GM21576 (cell line): ENCODE measurements at regions not wholly inside any gene's neighbourhood (a gene's known extent, or its start where the extent isn't known, plus 50 kb on each side); places are given as distances from the start of the nearest gene placed in this dataset.
"Not testable (repeated sequence)": the region's sequence is repeated elsewhere in the genome, so short reads cannot be mapped to it uniquely, and the experiment has no call there.

ENCODE experiments used
- ATAC-seq: cut with Tn5 transposase; IDR thresholded peaks from one replicate; pipeline ENCODE4 v1.9.1; 2021; ENCODE audit warnings: mild to moderate bottlenecking, moderate library complexity; ENCODE audit not compliant: unreplicated experiment

DNA sequence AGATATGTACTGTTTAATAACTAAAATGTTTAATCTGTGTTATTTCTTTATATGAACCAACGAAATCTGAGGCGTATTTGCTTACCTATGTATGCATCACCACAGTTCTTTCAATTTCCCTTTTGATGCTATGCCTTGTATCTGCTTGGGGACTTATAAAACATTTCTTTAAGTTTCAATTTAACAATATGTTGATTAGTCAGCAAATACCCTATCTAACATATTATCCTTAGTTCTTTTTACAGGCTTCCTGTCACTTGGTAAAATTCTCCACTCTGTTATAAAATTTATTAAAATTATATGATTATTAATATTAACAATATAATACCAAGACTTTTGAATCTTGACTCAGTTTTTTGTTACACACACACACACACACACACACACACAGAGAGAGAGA lies 174.3 kb downstream of the CPS1 start:
- no peak for ATAC-seq

DNA sequence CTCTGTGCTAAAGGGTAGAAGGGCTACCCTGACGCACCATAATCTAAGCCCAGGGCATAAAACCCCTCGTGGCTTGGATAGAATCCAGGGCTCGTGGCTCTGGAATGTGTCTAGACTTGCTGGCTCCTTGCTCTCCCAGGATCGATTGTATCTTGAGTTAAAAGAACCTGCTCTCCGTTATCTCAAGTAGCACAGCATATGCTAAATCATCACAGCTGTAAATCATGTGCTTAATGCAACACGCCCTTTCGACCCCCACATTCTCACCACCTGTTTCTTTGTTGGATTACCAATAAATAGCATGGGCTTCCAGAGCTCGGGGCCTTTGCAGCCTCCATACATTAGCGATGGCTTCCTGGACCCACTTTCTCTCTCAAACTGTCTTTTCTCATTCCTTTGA lies 190.4 kb downstream of the CPS1 start:
- ATAC-seq: not testable (repeated sequence)

DNA sequence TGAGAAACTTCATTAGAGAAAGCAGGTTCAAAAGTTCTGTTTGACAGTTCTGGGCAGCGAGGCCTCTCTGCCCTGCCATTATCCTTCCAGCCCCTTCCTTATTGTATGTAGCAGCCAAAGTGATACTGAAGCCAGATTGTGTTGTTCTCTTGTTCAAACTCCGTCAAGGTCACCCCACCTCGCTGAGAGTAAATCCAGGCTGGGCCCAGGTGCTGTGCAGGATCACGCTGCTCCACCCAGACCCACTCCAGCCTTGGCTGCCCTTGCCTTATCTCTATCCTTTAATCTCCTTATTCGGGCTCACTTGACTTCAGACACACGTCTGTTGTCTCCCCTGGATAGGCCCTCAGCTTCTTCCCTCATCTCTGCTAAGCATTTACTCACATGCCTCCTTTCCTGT lies 196.1 kb downstream of the CPS1 start:
- ATAC-seq: no peak

DNA sequence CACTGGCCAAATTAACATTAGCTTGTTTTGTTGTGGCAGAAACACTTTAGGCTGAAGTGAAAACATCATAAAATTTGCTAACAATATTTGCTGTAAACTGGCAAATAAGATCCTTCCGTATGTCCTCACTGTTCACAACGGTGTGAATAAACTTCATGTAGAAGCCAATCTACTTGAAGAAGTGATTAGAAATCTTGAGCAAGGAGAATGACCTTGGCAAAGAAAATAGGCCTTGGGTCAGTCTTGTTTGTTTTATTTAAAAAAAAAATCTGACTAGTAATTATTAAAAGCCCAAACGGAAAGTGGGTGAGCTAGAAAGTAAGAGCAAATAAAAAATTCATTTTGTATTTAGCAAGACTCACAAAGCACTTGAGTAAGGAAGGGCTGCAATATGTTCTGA lies 197.0 kb downstream of the CPS1 start:
- no peak for ATAC-seq

DNA sequence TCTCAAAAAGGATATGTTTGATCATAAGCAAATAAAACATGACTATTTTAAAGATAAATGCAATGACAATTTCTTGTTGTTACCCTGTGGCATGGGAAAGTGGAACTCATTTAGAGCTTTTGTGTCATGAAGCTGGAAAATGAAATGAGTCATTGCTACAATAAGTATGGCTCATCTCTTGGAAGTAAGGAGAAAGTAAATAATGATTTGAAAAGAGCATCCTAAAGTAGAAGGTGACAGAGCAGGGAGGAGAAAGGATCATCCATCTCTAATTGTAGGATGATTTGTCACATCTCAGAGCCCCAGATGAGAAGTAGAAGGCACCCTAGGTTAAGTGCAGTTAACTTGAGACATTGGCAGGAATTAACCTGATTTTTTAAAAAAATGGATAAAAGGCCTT lies 200.5 kb downstream of the CPS1 start:
- no peak for ATAC-seq

DNA sequence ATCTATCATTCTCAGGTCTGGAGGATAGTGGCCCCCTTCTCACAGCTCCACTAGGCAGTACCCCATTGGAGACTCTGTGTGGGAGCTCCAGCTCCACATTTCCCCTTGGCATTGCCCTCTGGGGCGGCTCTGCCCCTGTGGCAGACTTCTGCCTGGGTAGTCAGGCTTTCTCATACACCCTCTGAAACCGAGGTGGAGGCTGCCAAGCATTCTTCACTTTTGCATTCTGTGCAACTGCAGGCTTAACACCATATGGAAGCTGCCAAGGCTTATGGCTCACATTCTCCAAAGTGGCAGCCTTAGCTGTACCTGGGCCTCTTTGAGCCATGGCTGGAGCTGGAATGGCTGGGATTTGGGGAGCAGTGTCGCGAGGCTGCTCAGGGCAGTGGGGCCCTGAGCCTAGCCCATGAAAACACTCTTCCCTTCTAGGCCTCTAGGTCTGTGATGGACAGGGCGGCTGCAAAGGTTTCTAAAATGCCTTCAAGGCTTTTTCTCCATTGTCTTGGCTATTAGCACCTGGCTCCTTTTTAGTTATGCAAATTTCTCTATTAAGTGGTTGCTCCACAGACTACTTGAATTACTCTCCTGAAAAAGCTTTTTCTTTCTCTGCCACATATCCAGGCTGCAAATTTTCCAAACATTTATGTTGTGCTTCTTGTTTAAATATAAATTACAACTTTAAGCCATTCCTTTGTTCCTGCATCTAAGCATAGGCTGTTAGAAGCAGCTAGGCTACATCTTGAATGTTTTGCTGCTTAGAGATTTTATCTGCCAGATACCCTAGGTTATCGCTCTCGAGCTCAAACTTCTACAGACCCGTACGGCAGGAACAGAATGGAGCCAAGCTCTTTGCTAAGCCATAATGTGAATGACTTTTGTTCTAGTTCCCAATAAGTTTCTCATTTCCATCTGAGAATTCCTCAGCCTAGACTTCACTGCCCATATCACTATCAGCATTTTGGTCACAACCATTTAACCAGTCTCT lies 206.5 kb downstream of the CPS1 start:
- ATAC-seq: no peak

DNA sequence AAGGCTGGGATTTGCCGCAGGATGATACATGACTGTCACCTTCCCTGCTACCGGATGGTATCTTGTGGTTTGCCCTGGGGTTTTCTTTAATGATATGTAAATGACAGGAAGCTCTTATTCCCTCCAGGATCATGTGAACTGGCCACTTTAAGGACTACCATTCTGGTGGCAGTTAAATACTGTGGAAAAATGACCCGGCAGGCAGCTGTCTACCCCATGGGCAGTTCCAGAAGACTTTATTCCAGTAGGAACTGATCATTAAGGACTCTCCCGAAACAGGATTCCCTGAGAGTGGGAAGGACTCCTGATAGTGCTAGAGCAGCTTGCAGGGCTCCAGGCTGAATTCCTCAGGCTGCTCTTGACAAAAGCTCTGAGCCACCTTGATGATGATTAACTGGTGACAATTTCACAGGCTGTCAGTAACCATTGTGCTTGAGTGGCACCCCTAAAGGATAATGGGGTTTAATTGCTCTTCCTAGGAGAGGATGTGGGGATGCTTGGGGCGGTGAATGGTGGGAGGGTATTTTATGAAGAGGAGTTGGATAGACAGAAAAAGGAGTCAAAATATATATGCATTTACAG lies 212.0 kb downstream of the CPS1 start:
- no peak for ATAC-seq

DNA sequence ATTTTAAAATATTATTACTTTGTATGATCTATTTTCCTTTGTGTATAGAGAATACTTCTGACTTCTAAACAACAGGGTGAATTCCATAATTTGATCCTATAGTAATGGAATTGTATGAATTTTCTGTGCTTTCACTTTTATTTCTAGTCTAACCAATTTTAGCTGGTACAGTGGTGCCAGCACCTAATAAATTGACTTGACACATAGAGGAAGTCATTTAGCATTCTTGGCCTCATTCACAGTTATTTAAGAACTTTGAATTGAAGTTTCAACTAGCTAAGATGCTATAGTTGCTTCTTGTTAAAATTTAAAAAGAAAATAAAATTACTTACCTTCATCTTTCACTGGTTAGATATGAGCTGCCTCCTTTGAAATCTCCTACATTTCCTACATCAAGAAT lies 220.4 kb downstream of the CPS1 start:
- no peak for ATAC-seq

DNA sequence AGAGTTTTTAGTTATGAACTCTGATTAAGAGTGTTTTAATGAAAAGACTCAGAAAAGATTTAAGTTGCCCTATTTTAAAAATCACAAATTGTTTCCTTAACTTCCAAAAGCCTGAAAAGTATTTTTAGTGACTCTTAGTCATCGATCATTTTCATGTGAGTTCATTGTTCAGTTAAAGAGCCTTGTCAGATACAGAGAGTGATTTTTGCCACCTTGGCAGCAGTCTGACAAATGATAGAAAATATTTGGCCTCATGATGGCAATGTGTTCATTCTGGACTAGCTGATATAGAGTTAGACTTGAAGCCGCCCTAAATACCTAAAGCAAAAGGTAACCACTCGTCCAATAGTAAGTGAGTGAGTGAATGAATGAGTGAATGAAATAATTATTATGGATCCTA lies 225.8 kb downstream of the CPS1 start:
- no peak for ATAC-seq

DNA sequence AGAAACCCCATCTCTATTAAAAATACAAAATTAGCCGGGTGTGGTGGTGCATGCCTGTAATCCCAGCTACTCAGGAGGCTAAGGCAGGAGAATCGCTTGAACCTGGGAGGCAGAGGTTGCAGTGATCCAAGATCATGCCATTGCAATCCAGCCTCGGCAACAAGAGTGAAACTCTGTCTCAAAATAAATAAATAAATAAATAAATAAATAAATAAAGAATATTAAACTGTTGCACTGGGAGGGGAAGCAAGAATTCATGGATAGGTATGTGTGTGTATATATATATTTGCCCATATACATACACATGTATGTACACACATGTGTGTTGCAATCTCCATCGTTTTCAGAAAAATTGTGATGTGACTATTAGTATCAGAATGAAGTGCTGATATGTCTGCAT lies 231.4 kb downstream of the CPS1 start:
- not testable (repeated sequence) for ATAC-seq

DNA sequence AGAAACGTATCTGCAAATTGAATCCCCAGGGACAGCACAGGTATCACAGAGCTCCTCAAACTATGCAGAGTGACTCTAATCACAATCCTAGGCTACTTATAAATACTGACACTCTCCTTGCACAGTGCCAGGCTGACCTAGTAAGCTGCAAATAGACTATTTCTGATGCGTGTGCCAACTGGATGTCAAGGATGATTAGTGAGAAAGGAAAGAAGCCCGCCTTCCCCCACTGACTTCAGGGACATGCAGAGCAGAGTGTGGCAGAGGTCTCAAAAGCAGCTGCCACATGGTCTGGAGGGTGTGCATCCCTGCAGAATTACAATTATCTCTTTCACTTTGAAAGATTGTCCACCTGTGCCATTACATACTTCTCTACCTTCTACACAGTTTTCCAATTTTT lies 235.6 kb downstream of the CPS1 start:
- no peak for ATAC-seq

DNA sequence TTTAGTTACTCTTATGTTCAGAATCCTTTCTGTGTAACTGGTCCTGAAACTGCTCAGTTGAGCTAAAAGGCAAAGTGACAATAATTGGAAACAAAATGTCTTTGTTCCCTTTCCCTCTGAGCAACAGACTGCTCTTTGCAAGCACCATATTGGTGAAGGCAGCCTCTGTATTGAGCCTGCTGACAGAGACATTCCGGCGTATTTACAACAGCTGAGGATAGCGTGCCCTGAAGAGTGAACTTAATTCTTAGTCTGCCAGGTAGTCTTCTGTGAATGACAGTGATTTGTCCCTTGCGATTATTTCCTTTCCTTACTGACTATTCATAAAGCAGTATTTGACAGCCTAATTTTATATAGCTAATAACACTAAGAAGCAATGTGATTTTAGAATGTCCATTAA lies 239.1 kb downstream of the CPS1 start:
- no peak for ATAC-seq

DNA sequence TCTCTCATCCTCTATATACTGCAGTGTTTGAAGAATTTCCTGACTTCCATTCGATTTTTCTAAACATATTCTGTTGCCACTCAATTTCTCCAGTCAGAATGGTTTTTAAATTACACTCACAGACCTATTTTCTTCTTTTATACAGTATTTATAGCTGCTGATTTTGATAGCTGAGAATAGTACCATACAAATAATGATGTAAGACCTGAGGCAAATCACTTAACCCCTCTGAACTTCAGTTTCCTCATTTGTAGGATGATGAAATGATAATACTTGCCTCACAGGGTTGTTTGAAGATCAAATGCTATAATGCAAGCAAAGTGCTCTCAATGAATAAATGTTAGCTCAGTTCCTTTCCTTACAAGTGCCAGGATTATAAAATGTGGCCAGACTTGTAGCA lies 241.8 kb downstream of the CPS1 start:
- no peak for ATAC-seq

DNA sequence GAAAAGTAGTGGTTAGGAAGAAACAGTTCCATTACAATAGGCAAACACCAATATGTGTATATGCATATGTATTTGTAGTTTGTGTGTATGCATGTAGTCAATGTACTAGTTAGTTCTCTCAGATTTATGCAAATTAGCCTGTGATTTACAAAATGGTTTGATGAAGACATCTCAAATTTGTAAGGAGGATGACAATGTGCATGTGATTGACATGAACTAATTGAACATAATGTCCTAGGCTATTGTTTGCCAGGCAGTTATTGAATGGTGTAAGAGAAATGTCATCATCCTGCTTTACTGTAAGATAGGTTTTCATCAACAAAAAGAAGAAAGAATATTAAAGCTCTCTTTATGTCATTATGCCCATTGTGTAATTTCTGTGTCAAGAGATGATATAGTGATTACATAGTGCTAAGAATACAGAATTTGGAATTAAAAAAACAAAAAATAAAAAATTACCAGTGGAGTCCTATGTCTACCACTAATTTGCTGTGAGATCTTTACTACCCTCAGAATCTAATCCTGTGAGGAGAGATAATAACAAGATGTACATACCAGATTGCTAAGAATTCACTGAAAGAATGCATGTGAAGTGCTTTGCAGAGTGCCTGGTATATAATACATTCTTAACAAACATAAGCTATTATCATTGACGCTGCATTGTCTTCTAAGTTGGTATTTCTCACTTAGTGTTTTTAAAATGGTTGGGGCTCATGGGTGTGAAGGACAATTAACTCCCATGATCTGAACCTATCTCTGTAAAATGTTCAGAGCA lies 258.0 kb downstream of the CPS1 start:
- no peak for ATAC-seq

DNA sequence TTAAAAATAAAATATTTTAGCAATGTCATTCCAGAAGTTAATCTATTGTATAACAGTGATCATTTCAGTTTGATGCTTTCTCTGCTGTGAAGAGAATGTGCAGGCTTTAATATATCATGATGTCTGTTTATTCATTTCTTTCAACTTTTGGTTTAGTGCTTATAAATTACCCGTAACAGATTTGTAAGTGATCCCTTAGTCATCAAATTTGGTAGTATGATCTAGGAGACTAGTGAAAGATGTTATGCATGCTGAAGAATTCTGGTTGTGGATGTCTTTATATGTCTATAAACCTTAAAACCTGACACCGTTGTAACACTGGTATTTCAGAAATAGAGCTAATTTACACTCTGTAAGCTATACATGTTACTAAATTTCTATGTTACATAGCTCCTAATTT lies 260.4 kb downstream of the CPS1 start:
- ATAC-seq: no peak

DNA sequence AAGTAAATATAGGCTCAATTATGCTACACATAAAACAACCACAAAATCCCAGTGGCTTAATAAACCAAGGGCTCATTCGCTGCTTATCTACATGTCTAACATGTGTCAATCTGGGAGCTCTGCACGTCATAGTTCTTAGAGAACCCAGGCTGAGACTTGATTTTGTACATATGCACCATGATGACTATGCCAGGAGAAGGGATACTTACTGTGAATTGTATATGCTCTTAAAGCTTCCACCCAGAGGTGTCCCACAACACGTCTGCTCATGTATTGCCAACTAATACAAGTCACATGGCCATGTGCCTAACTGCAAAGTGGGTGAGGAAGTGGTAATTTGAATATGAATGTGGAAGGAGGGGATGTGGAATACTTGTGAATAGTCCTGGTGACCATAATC lies 262.1 kb downstream of the CPS1 start:
- ATAC-seq: no peak

DNA sequence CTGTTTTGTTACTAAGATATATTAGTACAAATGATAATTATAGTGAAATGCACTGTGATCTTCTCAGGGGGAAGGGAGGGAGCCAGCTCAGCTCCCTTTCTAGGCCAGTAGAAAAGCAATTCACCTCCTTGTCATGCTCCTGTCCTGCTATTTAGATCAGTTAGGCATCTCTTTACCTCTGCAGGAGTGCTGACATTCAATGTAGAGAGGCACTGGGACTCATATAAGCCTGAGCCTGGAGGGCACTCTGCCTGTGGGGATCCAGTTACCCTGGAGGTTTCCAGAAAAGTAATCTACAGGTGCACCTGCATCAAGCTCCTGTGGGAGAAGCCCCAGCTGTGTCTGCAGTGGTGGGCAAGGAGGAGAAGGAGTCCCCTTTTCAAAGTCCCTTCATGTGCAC lies 277.0 kb downstream of the CPS1 start:
- ATAC-seq: no peak

DNA sequence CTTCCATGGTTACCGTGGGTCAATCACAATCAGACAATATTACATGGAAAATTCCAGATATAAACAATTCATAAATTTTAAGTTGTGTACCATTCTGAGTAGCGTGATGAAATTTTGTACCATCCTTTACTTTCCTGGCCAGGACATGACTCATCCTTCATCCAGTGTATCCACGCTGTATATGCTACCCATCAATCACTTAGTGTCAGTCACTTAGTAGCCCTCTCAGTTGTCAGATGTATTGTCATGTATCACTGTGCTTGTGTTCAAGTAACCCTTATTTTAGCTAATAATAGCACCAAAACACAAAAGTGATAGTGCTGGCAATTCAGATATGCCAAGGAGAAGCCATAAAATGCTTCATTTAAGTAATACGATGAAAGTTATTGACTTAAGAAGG lies 282.6 kb downstream of the CPS1 start:
- no peak for ATAC-seq

DNA sequence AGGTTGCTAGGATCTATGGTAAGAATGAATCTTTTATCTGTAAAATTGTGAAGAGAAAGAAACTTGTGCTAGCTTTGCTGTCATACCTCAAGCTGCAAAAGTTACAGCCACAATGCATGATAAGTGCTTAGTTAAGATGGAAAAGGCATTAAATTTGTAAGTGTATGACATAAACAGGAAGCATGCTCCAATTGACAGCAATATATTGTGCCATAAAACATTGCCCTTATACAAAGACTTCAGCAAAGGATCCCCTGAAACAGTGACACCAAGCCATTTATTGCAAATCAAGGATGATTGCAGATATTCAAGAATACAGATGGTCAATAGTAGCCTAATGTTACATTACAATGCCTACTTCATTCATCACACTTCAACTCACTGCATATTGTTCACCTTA lies 283.1 kb downstream of the CPS1 start:
- ATAC-seq: no peak

DNA sequence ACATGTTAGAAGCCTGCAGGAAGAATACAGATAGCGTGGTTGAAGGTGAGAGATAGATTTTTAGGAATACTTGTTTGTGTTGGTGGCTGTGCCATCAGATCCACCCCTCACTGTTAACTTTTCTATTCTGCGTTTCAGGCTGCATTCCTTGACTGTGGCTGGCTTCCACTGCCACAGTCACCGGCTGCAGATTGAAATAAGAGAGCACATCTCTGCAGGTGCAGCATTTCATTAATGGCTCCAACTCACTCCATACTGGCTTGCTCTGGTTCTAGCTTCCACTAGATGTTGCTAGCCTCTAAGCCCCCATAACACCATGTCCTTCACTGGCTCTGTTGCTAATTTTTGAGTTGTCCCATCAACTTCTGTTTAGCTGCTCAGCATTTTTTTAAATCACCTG lies 286.5 kb downstream of the CPS1 start:
- ATAC-seq: no peak

DNA sequence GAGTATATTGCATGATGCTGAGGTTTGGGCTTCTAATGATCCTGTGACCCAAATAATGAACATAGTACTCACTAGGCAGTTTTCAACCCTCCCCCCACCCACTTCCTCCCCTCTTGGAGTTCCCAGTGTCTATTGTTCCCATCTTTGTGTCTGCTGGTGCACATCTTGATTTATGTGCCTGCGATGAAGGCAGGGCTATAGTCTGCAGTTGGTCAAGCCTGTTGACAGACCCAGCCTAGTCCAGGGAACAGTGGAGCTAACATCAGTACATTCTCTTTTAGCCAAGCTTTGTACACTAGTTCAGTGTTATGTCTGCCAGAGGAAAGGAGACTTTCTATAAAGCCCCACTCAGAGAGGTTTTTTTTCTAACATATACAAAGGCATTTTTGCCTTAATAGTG lies 287.6 kb downstream of the CPS1 start:
- ATAC-seq: no peak

DNA sequence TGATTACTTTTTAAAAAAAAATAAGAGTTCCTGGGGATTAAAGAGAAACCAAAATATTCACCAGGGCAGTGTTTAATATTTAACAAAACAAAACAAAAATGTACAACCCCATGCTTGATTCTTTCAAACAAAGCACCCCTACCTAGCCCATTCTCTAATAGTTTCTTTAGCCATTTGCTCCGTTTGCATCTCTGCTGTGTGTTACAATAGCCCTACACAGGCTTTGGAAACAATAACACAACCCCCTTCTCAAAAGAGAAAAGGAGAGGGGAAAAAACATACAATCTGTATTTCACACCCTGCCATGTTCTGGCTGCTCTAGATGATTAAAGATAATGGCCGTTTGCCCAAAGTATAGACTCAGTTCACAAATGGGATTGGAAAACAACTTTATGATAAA lies 302.9 kb downstream of the CPS1 start:
- no peak for ATAC-seq
